ENCODE measurements at regions not wholly inside any gene's neighbourhood (a gene's known extent, or its start where the extent isn't known, plus 50 kb on each side); places are given as distances from the start of the nearest gene placed in this dataset.

DNA sequence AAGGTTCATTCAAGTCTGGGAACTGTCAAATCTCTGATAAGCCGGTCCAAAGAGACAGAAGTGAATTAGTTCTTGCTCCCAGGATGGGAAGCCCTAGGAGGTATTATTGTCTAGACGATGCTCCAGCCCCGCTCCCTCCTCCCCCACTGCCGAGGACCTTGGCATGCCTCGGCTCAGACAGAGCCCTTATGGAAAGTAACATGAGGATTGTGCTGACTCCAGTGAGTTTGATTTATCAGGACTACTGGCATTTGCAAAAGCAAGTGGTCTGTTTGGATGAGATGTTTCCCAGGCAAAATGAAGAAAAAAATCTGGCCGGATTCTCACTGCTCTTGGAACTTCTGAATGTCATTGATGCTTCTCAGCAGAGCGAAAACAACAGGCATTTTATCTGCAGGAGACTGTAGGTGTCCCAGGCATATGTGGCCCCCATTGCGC lies 341.0 kb downstream of the ETS1 start:
- no peaks in the 10 kb centered on the region for H3K36me3 Mint-ChIP-seq

GRCh38 chr11:128244871-128245270 lies 342.5 kb downstream of the ETS1 start:
- H3K27me3 Mint-ChIP-seq: peaks cover 0 to 22% (median 5%) of the 10 kb centered on the region in 5 donors
- intact Hi-C loops (cut with micrococcal nuclease): loop anchor here in 1 of 2 donors (5.0 kb wide), 1 partner anchor 42 kb away; no protein-coding TSS in a partner anchor
- ChIA-PET CTCF (no interaction called here), POLR2A (no interaction called here)
- no peaks in the 10 kb centered on the region for H3K9me3 Mint-ChIP-seq
- Histone ChIP-seq H3K27me3 (ENCODE audit: control insufficient read depth in 2 of 2, insufficient read depth in 2 of 2, low read length in 2 of 2) (no peaks in the 10 kb centered on the region), H3K4me1 (ENCODE audit: control insufficient read depth in 2 of 2, insufficient read depth in 2 of 2, low read length in 2 of 2) (no peaks in the 10 kb centered on the region), H3K36me3 (ENCODE audit: control insufficient read depth in 2 of 3, insufficient read depth in 3 of 3, low read length in 3 of 3) (no peaks in the 10 kb centered on the region), H3K27ac (ENCODE audit: low read depth, low read length) (no peak overlapping the region), H3K9me3 (ENCODE audit: control insufficient read depth in 2 of 3, low read length in 3 of 3) (no peaks in the 10 kb centered on the region), H3K4me3 (ENCODE audit: low read length) (no peak overlapping the region)
- H3K36me3 Mint-ChIP-seq: no peaks in the 10 kb centered on the region
- ATAC-seq (no peak), DNase-seq (no peak)
- H3K4me1 Mint-ChIP-seq: no peaks in the 10 kb centered on the region
- no peak overlapping the region for H3K27ac Mint-ChIP-seq
- no peak overlapping the region for H3K4me3 Mint-ChIP-seq

More for the DNA sequence above, 341.0 kb downstream of the ETS1 start:
- Mint-ChIP-seq H3K4me3 (no peak overlapping the region), H3K27ac (no peak overlapping the region), H3K4me1 (no peaks in the 10 kb centered on the region), H3K27me3 (peaks cover 0 to 22% (median 5%) of the 10 kb centered on the region in 5 donors), H3K9me3 (no peaks in the 10 kb centered on the region)
- ChIA-PET POLR2A (no interaction called here), CTCF (no interaction called here)
- intact Hi-C loops (cut with micrococcal nuclease): loop anchor here in 1 of 2 donors (5.0 kb wide), 1 partner anchor 41 kb away; no protein-coding TSS in a partner anchor
- ATAC-seq (no peak), DNase-seq (no peak)
- Histone ChIP-seq H3K4me1 (ENCODE audit: control insufficient read depth in 2 of 2, insufficient read depth in 2 of 2, low read length in 2 of 2) (no peaks in the 10 kb centered on the region), H3K27ac (ENCODE audit: low read depth, low read length) (no peak overlapping the region), H3K9me3 (ENCODE audit: control insufficient read depth in 2 of 3, low read length in 3 of 3) (no peaks in the 10 kb centered on the region), H3K4me3 (ENCODE audit: low read length) (no peak overlapping the region), H3K27me3 (ENCODE audit: control insufficient read depth in 2 of 2, insufficient read depth in 2 of 2, low read length in 2 of 2) (no peaks in the 10 kb centered on the region), H3K36me3 (ENCODE audit: control insufficient read depth in 2 of 3, insufficient read depth in 3 of 3, low read length in 3 of 3) (no peaks in the 10 kb centered on the region)

DNA sequence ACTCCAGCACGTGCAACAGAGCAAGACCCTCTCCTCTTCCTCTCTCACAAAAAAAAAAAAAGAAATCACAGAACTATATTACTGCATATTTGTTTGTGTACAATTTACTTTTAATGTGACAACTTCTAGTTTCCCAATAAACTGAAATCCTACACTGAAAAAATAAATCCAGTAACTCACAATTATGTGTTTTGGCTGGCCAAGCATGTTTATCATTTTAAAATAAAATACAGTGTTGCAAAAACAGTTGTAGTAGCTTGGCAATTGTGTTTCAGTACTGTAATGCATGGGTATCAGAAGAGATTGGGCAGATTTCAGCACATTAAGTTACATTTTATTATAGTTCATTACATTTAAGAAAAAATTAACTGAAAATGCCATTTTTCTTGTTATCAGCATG lies 344.9 kb downstream of the ETS1 start:
- H3K9me3 Mint-ChIP-seq: no peaks in the 10 kb centered on the region

GRCh38 chr11:128240546-128240945 lies 346.8 kb downstream of the ETS1 start:
- intact Hi-C loops (cut with micrococcal nuclease): no loop called here
- peaks cover 0 to 4% (median 0%) of the 10 kb centered on the region in 5 donors for H3K27me3 Mint-ChIP-seq
- H3K4me3 Mint-ChIP-seq: no peak overlapping the region
- H3K27ac Mint-ChIP-seq: no peak overlapping the region
- DNase-seq (no peak), ATAC-seq (no peak)
- H3K9me3 Mint-ChIP-seq: no peaks in the 10 kb centered on the region
- ChIA-PET CTCF (interaction anchor here (0.7 kb wide), 1 partner anchor 752 kb away, joined by 3 read pairs; no protein-coding TSS in a partner anchor), POLR2A (interaction anchor here (0.6 kb wide), 1 partner anchor 552 kb away, joined by 3 read pairs; no protein-coding TSS in a partner anchor)
- H3K4me1 Mint-ChIP-seq: peaks cover 9 to 21% (median 18%) of the 10 kb centered on the region in 7 donors
- H3K4me1 ChIP-seq (ENCODE audit: control insufficient read depth in 2 of 2, insufficient read depth in 2 of 2, low read length in 2 of 2): no peaks in the 10 kb centered on the region
- no peaks in the 10 kb centered on the region for H3K36me3 ChIP-seq (ENCODE audit: control insufficient read depth in 2 of 3, insufficient read depth in 3 of 3, low read length in 3 of 3)
- H3K27ac ChIP-seq (ENCODE audit: low read depth, low read length): no peak overlapping the region
- H3K36me3 Mint-ChIP-seq: no peaks in the 10 kb centered on the region
- no peaks in the 10 kb centered on the region for H3K9me3 ChIP-seq (ENCODE audit: control insufficient read depth in 2 of 3, low read length in 3 of 3)
- H3K4me3 ChIP-seq (ENCODE audit: low read length): no peak overlapping the region
- no peaks in the 10 kb centered on the region for H3K27me3 ChIP-seq (ENCODE audit: control insufficient read depth in 2 of 2, insufficient read depth in 2 of 2, low read length in 2 of 2)

More for the DNA sequence above, 344.9 kb downstream of the ETS1 start:
- POLR2A ChIA-PET: no interaction called here
- Histone ChIP-seq H3K4me3 (ENCODE audit: low read length) (no peak overlapping the region), H3K36me3 (ENCODE audit: control insufficient read depth in 2 of 3, insufficient read depth in 3 of 3, low read length in 3 of 3) (no peaks in the 10 kb centered on the region), H3K27me3 (ENCODE audit: control insufficient read depth in 2 of 2, insufficient read depth in 2 of 2, low read length in 2 of 2) (no peaks in the 10 kb centered on the region), H3K27ac (ENCODE audit: low read depth, low read length) (no peak overlapping the region), H3K4me1 (ENCODE audit: control insufficient read depth in 2 of 2, insufficient read depth in 2 of 2, low read length in 2 of 2) (no peaks in the 10 kb centered on the region), H3K9me3 (ENCODE audit: control insufficient read depth in 2 of 3, low read length in 3 of 3) (no peaks in the 10 kb centered on the region)
- DNase-seq (no peak), ATAC-seq (no peak)
- H3K27ac Mint-ChIP-seq: no peak overlapping the region
- H3K36me3 Mint-ChIP-seq: no peaks in the 10 kb centered on the region
- no peak overlapping the region for H3K4me3 Mint-ChIP-seq
- CTCF ChIA-PET: no interaction called here
- intact Hi-C loops (cut with micrococcal nuclease): no loop called here
- H3K27me3 Mint-ChIP-seq: peaks cover 0 to 16% (median 4%) of the 10 kb centered on the region in 5 donors
- H3K4me1 Mint-ChIP-seq: peaks cover 9 to 21% (median 18%) of the 10 kb centered on the region in 7 donors

GRCh38 chr11:128239306-128239705 lies 348.1 kb downstream of the ETS1 start:
- no peak overlapping the region for H3K4me3 ChIP-seq (ENCODE audit: low read length)
- no peak overlapping the region for H3K27ac ChIP-seq (ENCODE audit: low read depth, low read length)
- peak overlapping the region in 7 of 9 donors; percentile 38 to 77 (median 66) for H3K27ac Mint-ChIP-seq
- H3K36me3 Mint-ChIP-seq: no peaks in the 10 kb centered on the region
- no peaks in the 10 kb centered on the region for H3K36me3 ChIP-seq (ENCODE audit: control insufficient read depth in 2 of 3, insufficient read depth in 3 of 3, low read length in 3 of 3)
- peak overlapping the region in 7 of 10 donors; percentile 1 to 58 (median 51) for H3K4me3 Mint-ChIP-seq
- no peaks in the 10 kb centered on the region for H3K27me3 ChIP-seq (ENCODE audit: control insufficient read depth in 2 of 2, insufficient read depth in 2 of 2, low read length in 2 of 2)
- no peaks in the 10 kb centered on the region for H3K9me3 ChIP-seq (ENCODE audit: control insufficient read depth in 2 of 3, low read length in 3 of 3)
- intact Hi-C loops (cut with micrococcal nuclease): no loop called here
- no peaks in the 10 kb centered on the region for H3K4me1 ChIP-seq (ENCODE audit: control insufficient read depth in 2 of 2, insufficient read depth in 2 of 2, low read length in 2 of 2)
- H3K4me1 Mint-ChIP-seq: peaks cover 9 to 21% (median 18%) of the 10 kb centered on the region in 7 donors
- CTCF ChIA-PET: no interaction called here
- H3K9me3 Mint-ChIP-seq: no peaks in the 10 kb centered on the region
- no peaks in the 10 kb centered on the region for H3K27me3 Mint-ChIP-seq
- ATAC-seq (no peak), DNase-seq (no peak)
- POLR2A ChIA-PET: interaction anchor here (0.6 to 1.4 kb wide), 2 partner anchors 108 to 1606 kb away, joined by 3 read pairs; no protein-coding TSS in a partner anchor

DNA sequence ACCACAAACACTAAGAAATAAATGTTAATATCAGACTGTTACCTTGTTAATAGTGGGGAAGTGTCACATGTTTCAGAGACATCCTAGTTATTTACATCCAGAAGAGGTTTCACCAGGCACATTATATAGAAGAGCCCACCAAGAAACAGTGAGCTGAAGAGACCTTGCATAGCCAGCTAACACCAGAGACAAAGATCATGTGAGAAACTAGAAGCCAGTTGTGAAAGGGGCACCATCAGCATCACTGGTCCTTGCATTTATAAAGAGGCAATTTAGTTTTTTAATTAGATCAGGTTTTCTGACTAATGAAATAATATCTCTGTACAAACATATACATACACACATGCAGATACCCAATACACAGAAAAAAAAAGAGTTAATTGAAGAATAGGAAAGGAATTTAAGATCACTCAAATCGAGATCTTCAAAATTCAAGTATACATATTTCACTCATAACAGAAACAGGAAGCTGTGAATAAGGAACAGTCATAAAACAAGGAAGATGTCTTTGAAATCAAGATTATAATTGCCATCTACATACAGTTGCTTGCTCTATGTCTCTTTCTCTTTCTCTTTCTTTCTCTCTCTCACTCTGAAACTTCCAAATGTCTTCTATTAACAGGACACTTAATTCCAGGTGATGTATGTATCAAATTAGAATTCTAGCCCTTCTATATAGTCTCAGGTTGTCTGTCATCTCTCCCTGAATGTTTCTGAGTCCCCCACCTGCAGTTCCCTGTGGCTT lies 348.7 kb downstream of the ETS1 start:
- POLR2A ChIA-PET: interaction anchor here (0.6 to 1.4 kb wide), 4 partner anchors 10 to 1606 kb away, joined by 3 to 4 read pairs (median 3); no protein-coding TSS in a partner anchor
- peak in 2 of 9 donors; percentile 2 to 8 for DNase-seq
- intact Hi-C loops (cut with micrococcal nuclease): no loop called here

More for the DNA sequence above, 348.7 kb downstream of the ETS1 start:
- H3K27me3 Mint-ChIP-seq: no peaks in the 10 kb centered on the region
- ATAC-seq: peak; percentile 64
- H3K4me1 Mint-ChIP-seq: peaks cover 9 to 21% (median 18%) of the 10 kb centered on the region in 7 donors
- Histone ChIP-seq H3K36me3 (ENCODE audit: control insufficient read depth in 2 of 3, insufficient read depth in 3 of 3, low read length in 3 of 3) (no peaks in the 10 kb centered on the region), H3K4me1 (ENCODE audit: control insufficient read depth in 2 of 2, insufficient read depth in 2 of 2, low read length in 2 of 2) (no peaks in the 10 kb centered on the region), H3K27ac (ENCODE audit: low read depth, low read length) (no peak overlapping the region), H3K27me3 (ENCODE audit: control insufficient read depth in 2 of 2, insufficient read depth in 2 of 2, low read length in 2 of 2) (no peaks in the 10 kb centered on the region), H3K9me3 (ENCODE audit: control insufficient read depth in 2 of 3, low read length in 3 of 3) (no peaks in the 10 kb centered on the region), H3K4me3 (ENCODE audit: low read length) (no peak overlapping the region)
- H3K4me3 Mint-ChIP-seq: peak overlapping the region in 9 of 10 donors; percentile 1 to 58 (median 51)
- H3K9me3 Mint-ChIP-seq: no peaks in the 10 kb centered on the region
- H3K27ac Mint-ChIP-seq: peak overlapping the region; percentile 15 to 77 (median 63)
- no peaks in the 10 kb centered on the region for H3K36me3 Mint-ChIP-seq
- CTCF ChIA-PET: interaction anchor here (0.5 to 0.6 kb wide), 2 partner anchors 19 to 395 kb away, joined by 3 to 6 read pairs; no protein-coding TSS in a partner anchor

Data from naive thymus-derived CD4-positive, alpha-beta T cell (primary cell).